Gastroesophageal sphincter (tissue), 3 donors: ENCODE measurements at regions not wholly inside any gene's neighbourhood (a gene's known extent, or its start where the extent isn't known, plus 50 kb on each side); places are given as distances from the start of the nearest gene placed in this dataset.

Experiments used
- CTCF ChIP-seq, 4 experiments: fragments of 200-600 bp in 2 of 4; fragments of 450-650 bp in 2 of 4; sonication (generic) in 1 of 4; IDR thresholded peaks; one replicate each; pipeline ENCODE4 v1.5.1; 2017 to 2019; ENCODE audit warnings: antibody characterized with exemption in 4 of 4, mild to moderate bottlenecking in 2 of 4, moderate library complexity in 2 of 4
- EP300 ChIP-seq: sonication (generic); formaldehyde crosslinking; IDR thresholded peaks from one replicate; pipeline ENCODE4 v1.6.1; 2017; ENCODE audit warnings: antibody characterized with exemption, mild to moderate bottlenecking
- POLR2A ChIP-seq, 2 donors: fragments of 450-650 bp; IDR thresholded peaks; one replicate each; pipeline ENCODE4 v1.6.1; 2017; ENCODE audit warnings: antibody characterized with exemption in 2 of 2, mild to moderate bottlenecking in 2 of 2, moderate library complexity in 1 of 2
- POLR2AphosphoS5 ChIP-seq: sonication (generic); formaldehyde crosslinking; IDR thresholded peaks from one replicate; pipeline ENCODE4 v1.6.1; 2017; ENCODE audit warnings: antibody characterized with exemption

GRCh38 chr2:78070693-78071092, 548.5 kb upstream of the LRRTM4 start:
- TF ChIP-seq CTCF (IDR thresholded peaks at IDR 0.05) (no peak), POLR2A (IDR thresholded peaks at IDR 0.05) (no peak), EP300 (no peak), POLR2AphosphoS5 (no peak)
